GM21390 (cell line): ENCODE measurements at regions not wholly inside any gene's neighbourhood (a gene's known extent, or its start where the extent isn't known, plus 50 kb on each side); places are given as distances from the start of the nearest gene placed in this dataset.

ENCODE experiments used
- ATAC-seq: cut with Tn5 transposase; IDR thresholded peaks from one replicate; pipeline ENCODE4 v1.9.1; 2021; ENCODE audit not compliant: unreplicated experiment

GRCh38 chr5:129821477-129822131, 73.7 kb downstream of the MINAR2 start:
- ATAC-seq: no peak

GRCh38 chr5:129830288-129830687, 74.0 kb upstream of the CHSY3 start:
- ATAC-seq: no peak

DNA sequence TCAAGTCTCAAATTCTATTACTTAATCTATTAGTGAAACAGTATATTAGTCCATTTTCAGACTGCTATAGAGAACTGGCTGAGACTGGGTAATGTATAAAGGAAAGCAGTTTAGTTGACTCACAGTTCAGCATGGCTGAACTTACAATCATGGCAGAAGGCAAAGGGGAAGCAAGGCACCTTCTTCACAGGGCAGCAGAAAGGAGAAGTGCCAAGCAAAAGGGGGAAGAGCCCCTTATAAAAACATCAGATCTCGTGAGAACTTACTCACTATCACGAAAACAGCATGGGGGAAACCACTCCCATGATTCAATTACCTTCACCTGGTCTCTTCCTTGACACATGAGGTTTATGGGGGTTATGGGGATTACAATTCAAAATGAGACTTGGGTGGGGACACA, 67.9 kb upstream of the CHSY3 start:
- no peak for ATAC-seq

GRCh38 chr5:129844764-129845163, 59.5 kb upstream of the CHSY3 start:
- ATAC-seq: no peak

DNA sequence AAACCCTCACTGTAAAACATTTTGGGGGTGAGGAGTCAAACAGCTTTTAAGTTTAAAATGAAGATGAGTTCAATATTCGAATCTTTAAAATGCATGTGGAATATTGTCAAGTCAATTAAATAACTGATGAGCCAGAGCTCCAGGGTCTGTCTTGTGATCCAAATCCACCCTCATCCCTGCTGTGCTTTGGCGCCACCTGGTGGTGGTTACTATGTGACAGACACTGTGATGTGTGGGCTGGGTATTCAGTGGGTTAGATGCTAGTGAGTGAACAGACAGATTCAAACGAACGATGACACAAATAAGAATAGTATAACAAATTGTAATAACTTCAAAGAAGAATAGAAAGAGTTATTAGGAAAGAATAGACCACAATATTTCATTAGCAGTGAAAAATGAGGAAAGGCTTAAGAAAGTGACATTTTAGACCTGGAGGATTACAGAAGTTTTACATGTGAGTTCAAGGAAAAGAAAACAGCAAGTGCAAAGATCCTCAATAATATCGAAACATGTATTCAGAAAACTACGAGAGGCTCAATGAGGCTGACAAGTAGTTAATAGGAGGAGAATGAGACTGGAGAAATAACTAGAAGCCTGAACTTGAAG, 51.4 kb upstream of the CHSY3 start:
- ATAC-seq: peak; percentile 98

GRCh38 chr5:129853588-129853987, 50.7 kb upstream of the CHSY3 start:
- no peak for ATAC-seq
